ENCODE measurements at regions not wholly inside any gene's neighbourhood (a gene's known extent, or its start where the extent isn't known, plus 50 kb on each side); places are given as distances from the start of the nearest gene placed in this dataset.

- intact Hi-C loops (cut with micrococcal nuclease; ENCODE audit: unreplicated experiment) = no loop called here
- Histone ChIP-seq H3K9ac (ENCODE audit: control insufficient read depth, insufficient read depth, low read length) (no peak overlapping the region), H3K4me3 (no peak overlapping the region), H3K79me2 (ENCODE audit: control insufficient read depth, insufficient read depth, low read length) (no peaks in the 10 kb centered on the region), H3K27me3 (replicated peaks in 1 of 2; ENCODE audit: control insufficient read depth in 2 of 2, insufficient read depth in 2 of 2, low read length in 1 of 2) (no peaks in the 10 kb centered on the region), H3K4me2 (ENCODE audit: control insufficient read depth, insufficient read depth) (no peak overlapping the region), H3K27ac (ENCODE audit: control insufficient read depth, insufficient read depth) (no peak overlapping the region), H2AFZ (ENCODE audit: control insufficient read depth, low read depth, low read length) (no peak overlapping the region), H3K4me1 (ENCODE audit: control insufficient read depth, insufficient read depth, low read length) (no peaks in the 10 kb centered on the region), H3K9me3 (replicated peaks; ENCODE audit: control insufficient read depth, insufficient read depth, low read length) (no peaks in the 10 kb centered on the region), H3K36me3 (ENCODE audit: control insufficient read depth in 2 of 2, insufficient read depth in 2 of 2, low read length in 1 of 2) (no peaks in the 10 kb centered on the region), H4K20me1 (ENCODE audit: control insufficient read depth, insufficient read depth) (no peaks in the 10 kb centered on the region)
- RAD21 ChIA-PET (ENCODE audit: unreplicated experiment) = no interaction called here
- POLR2A ChIA-PET = no interaction called here
- FAIRE-seq (no peak), DNase-seq (ENCODE audit: low read depth, low spot score) (no peak), ATAC-seq (no peak)
- in situ Hi-C loops (cut with MboI) = no loop called here
- CTCF ChIA-PET = no interaction called here
- SMC1A ChIA-PET (ENCODE audit: uncharacterized antibody, unreplicated experiment) = no interaction called here
- TF ChIP-seq ZBTB11 (CRISPR knock-in tag; IDR thresholded peaks at IDR 0.05) (no peak), RCOR1 (conservative IDR thresholded peaks at IDR 0.05; ENCODE audit: low read depth, low read length) (no peak), PKNOX1 (IDR thresholded peaks at IDR 0.05) (no peak), SREBF1 (IDR thresholded peaks at IDR 0.05; ENCODE audit: low read length) (no peak)
- TF ChIP-seq, protein P1, sequence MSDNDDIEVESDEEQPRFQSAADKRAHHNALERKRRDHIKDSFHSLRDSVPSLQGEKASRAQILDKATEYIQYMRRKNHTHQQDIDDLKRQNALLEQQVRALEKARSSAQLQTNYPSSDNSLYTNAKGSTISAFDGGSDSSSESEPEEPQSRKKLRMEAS (IDR thresholded peaks at IDR 0.05; ENCODE audit: low read depth, low read length) = no peak
- BruUV-seq (replicated peaks) = no TSS peak
- 22% methylated on average over 1 of the region's 1 CpG for WGBS (ENCODE audit: insufficient coverage, insufficient replicate concordance, low lambda C conversion rate, missing lambda C conversion rate)
Observed at GRCh38 chr3:102885289-102885688, 450.5 kb downstream of the ZPLD1 start.
